HG02623 (cell line): ENCODE measurements at regions not wholly inside any gene's neighbourhood (a gene's known extent, or its start where the extent isn't known, plus 50 kb on each side); places are given as distances from the start of the nearest gene placed in this dataset.
"Not testable (repeated sequence)": the region's sequence is repeated elsewhere in the genome, so short reads cannot be mapped to it uniquely, and the experiment has no call there.

ENCODE experiments used
- ATAC-seq: cut with Tn5 transposase; IDR thresholded peaks from one replicate; pipeline ENCODE4 v1.9.1; 2021; ENCODE audit warnings: moderate library complexity; ENCODE audit not compliant: unreplicated experiment

DNA sequence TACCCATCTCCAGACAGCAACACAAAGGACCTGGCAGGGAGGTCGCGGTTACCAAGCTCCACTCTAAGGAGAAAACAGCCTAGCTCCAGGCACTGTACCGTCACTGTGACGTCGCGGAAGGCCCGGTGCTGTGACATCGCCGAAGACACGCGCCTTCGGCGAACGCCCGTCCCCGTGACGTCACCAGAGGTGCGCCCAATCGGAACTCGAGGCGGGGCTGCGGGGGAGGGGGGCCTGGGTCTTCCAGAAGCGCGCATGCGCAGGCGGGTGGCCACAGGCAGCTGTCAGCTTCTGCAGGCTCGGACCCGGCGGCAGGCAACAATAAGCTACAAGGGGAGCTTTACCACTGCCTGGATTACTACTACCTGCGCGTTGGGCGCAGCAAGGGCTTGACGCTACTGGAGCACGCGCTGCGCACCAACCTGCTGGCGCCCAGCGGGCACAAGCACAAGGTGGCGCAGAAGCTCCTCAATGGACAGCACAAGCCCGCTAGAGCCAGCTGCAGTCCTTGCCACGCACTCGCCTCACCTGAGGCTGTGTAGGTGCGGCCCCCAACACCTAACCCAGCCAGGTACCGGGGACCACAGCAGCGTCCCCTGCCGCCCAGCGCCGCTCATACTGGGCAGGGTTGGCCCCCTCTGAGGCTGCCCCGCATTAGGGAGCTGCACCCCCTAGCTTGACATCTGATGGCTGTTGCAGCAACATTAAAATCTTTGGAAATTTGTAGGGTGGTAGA, 208.4 kb downstream of the TPST1 start:
- peak; percentile 56 for ATAC-seq

DNA sequence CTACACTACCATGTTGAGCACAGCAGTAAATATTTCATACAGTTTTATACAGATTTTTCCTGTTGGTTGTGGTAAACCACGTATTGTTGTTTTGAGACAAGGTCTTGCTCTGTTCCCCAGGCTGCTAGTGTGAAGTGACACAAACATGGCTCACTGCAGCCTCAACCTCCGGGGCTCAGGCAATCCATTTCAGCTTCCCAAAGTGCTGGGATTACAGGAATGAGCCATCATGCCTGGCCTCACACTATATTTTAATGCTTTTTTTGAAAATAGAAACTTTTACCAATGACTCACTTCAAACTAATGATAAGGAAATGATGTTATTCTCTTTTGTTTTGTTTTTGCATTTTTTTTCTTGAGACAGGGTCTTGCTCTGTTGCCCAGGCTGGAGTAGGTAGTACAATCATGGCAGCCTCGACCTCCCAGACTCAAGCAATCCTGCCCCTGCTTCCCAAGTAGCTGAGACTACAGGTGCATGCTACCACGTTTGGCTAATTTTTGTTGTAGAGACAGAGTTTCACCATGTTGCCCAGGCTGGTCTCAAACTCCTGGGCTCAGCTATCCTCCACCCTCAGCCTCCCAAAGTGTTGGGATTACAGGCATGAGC, 210.6 kb downstream of the TPST1 start:
- no peak for ATAC-seq

DNA sequence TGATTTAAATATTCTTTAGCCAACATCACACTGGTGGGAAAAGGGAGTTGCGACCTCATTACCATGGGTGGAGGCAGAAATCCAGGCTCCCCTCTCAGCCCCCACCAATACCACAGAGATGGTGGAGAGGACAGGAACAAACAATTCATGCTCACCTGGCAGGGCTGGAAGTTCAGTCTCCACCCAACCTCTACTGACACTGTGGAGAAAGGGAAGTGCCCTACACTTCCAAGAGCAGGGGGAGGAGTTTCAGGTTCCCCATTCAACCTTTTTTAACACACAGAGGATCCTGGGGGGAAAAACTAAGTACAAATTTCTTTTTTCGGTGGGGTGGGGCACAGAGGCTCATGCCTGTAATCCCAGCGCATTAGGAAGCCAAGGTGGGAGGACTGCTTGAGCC, 210.1 kb upstream of the KCTD7 start:
- ATAC-seq, result no peak

DNA sequence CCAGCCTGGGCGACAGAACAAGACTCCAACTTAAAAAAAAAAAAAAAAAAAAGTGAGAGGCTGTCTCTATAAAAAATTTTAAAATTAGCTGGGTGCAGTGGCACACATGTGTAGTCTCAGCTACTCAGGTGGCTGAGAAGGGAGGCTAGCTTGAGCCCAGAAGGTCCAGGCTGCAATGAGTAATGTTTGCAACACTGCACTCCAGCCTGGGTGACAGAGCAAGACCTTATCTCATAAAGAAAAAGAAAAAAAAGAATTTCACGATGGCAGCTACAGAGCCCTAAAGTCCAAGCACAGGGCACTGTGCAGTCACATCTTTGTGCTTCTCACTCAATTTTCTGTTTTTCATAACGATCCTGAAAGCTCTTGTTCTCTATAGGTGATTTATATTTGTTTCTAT, 209.5 kb upstream of the KCTD7 start:
- no peak for ATAC-seq

DNA sequence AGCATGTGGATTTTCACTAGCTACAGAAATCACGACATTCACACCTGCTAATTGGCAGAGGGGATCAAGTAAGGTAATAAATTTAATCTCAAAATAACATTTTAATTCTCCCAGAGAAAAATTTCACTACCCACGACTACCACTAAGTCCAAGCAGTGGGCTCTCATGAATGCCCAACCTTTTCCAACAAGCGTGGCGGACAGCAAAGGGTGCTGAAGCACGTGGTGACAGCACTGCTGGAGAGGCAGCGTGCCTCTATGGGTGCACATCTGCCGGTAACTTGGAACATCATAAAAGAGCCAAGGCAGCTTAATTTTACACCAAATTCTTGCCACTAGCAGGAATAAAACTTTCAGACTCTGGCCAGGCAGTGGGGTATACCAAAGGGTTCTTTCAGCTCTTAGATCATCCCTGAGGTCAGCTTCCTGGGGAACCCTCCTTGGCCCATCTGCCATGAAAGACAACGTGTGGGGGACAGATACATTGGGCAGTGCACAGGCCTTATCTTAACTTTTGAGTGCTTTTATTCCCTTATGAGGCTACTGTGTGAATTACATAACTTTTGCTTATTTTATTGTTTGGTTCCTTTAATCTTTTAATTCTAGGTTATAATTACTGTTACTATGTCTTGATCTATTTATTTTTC, 206.7 kb upstream of the KCTD7 start:
- ATAC-seq, result no peak

DNA sequence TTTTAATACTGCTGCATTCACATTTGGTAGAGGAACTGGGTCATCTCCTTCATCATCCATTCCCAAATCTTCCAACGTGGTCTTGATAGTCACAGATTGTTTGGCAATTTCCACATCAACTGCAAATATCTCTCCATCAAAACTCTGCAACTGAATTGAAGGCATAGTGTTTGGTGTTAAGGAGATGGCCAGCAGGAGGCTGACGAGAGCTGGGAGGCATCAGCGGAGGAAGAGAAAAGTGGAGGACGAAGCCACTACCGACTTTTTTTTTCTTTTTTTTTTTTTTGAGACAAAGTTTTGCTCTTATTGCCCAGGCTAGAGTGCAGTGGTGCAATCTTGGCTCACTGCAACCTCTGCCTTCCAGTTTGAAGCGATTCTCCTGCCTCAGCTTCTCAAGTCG, 205.0 kb upstream of the KCTD7 start:
- ATAC-seq, result no peak

DNA sequence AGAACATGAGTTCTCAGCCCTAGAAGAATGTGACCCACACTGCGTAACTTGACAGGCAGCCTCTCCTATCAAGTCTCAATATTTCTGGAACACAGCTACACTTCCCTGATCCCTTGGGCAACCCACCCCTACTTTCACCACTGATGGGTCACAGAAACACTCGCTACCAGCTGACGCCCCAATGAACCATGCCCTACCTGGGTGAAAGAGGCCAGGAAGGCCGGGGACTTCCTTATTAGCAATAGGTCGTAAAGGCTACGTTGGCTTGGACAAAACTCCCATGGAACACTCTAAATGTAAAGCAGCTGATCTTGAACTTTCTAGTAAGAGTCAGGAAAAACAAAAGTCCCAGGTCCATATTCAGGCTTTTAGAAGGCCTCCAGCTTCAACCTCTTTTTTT, 202.3 kb upstream of the KCTD7 start:
- no peak for ATAC-seq

DNA sequence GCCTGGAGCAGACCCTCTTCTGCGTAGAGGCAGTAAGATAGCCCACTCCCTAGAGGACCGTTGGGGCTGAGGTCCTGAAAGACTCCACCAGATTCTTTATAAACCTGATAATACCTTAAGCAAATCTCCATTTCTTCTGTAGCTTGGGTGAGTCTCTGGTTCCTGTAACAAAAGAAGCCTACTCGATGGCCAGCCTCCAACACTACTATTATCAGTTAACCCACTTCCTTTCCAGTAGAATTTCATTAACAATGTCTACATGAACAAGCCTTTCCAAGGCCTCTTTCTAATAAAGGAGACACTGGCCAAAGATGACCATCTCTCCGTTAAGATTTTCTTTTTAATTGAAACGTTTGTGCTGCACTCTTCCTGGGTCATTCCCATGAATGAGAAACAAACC, 201.7 kb upstream of the KCTD7 start:
- ATAC-seq, result no peak

DNA sequence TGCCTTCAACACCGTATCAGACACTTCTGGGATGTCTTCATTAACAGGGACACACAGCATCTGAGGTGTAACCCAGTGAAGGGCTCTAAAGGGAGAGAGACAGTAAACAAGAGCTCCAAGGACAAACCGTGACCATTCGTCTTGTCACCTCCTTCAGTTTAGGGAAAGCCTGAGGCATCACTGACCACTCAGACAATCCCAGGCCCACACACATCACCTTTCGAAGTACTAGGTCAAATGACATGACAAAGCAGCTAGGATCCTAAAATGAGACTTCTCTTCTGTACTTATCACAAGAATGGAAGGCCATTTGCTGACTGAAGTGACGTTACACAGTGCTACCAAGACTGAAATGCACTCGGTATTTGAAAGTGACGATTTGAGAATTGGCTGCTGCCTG, 200.7 kb upstream of the KCTD7 start:
- no peak for ATAC-seq

DNA sequence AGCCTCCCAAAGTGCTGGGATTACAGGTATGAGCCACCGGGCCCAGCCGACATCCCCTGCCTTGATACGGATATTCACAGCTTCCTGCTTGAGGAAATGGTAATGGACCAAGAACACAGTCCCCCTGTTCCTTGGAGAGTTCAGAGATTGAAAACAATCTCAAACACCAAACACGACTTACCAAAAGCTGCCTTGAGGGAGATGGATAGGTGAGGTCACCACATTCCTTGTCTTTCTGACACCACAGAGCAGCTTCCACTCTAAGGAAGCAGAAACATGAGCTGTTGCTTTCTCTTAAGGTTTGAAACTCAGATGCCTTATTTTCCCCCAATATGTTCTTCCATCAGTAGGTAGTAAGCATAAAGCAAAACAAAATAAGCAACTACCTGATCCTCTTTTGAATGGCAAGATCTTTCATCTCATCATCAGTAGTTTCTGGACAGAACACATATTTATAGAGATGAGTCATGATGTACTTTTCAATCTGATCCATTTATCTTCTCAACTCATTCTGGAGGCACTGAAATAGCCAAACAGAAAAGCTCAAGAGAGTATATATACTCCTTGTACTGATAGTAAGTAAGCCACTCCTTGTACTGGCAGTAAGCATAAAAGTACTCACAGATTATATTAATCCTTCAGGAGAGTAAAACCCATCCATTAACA, 199.1 kb upstream of the KCTD7 start:
- no peak for ATAC-seq

DNA sequence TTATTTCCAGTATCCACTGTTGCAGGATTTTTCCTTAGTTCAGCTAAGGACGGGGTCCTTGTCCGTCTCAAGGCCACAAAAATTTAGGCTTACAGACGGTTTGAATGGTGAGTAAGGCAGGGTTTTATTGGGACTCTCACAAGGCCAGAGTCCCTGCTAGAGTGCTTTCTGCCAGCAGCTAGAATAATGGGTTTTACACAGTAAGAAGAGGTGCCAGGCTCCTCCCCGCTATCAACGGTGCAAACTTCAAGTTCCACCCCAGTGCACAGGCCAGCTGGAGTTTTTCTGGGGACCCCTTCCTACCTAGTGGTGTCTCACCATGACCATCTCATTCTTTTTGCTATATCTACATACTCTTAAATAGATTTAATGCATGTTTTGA, 198.5 kb upstream of the KCTD7 start:
- no peak for ATAC-seq

DNA sequence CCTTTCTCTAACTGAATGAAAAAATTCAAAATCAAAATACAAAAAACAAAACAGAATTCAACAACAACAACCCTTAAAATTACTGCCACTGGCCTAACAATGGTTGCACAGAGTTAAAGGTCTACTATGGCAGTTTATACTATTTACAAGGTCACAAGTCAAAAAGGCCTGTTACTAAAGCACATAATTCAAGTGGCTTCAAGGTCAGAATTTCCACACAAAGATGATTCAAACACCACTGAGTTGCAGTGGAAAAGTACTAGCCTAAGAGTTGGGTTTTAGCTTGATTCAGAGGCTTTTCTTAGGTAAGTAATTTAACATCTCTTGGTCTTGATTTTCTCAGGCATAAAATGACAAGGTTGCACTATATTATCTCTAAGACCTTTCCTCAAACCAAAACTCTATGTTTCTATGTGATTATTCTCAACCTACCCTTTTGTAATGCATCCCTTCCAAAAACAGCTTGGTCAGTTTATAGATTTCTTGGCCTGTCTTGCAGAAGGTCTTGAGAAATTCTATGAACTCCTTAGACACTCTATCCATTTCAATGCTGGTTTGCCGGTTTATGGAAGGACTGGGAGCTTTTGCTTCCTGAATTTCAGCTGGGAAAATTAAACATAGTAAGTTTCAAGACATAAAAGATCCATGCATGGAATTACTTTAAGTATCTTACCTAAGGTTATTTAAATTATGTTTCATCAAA, 189.8 kb upstream of the KCTD7 start:
- not testable (repeated sequence) for ATAC-seq

DNA sequence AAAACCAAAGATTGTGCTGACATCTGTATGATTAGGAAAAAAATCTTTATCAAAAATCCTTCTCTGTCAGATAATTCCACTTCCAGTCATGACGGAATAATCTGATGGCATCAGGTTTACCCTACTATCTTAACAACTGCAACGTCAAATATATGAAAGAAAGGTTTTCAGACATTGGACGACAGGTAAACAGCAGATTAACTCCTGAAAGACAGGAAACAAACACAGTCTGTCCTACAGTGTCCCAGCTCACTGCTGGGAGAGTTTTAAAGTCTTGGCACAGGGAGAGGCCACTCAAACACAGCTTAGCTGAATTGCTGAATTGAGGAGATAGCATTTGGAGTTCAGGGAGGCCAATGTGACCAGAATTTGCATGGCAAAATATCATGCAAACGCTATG, 186.3 kb upstream of the KCTD7 start:
- ATAC-seq, result no peak

DNA sequence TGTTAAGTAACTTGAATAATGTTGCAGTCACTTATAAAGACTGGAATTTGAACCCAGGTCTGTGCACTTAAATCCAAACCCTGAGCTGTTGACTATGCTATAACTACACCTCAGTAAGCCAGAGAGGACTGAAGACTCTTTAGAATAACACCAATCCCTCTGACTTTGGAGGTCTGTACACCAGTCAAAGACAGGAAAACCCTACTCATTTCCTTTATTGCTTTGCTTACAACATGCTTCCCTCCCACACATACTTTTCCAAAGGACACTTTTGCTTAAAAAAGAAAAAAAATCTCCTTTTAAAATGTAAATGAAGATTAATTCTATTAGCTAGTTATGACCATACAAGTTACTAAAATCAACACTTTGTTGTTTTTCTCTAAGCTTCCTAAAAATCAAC, 184.7 kb upstream of the KCTD7 start:
- no peak for ATAC-seq

DNA sequence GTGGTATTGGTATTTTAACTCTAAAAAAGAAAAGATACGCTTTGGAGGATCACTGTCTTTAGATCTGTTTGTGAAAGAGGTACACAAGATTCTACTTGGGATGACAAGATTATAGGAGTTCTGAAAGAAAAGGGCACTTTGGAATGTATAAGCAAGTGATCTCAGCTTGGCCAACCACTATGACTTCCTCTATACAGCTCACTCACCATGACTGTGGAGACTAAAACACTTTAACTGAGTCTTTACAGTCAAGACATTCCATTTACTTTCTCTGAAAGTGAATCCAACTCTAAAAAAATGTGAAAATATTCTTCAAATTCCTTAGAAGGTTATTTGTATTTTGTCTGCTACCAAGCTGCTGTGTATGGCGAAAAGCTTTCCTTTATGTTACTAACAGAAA, 181.7 kb upstream of the KCTD7 start:
- ATAC-seq, result not testable (repeated sequence)

DNA sequence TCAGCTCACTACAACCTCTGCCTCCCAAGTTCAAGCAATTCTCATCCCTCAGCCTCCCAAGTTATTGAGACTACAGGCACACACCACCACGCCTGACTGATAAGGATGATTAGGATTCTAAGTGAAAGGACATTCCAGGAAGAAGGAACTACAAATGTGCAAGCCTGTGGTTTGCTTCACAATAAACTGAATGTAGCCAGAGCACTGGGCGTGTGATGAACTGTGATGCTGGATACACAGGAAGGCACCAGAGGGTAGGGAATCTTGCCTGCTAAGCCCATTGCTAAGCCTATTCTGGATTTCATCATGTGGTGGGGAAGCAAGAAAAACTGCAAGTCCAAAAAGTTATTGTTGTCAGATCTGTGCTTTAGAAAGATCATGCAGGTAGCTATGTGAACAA, 177.9 kb upstream of the KCTD7 start:
- not testable (repeated sequence) for ATAC-seq

DNA sequence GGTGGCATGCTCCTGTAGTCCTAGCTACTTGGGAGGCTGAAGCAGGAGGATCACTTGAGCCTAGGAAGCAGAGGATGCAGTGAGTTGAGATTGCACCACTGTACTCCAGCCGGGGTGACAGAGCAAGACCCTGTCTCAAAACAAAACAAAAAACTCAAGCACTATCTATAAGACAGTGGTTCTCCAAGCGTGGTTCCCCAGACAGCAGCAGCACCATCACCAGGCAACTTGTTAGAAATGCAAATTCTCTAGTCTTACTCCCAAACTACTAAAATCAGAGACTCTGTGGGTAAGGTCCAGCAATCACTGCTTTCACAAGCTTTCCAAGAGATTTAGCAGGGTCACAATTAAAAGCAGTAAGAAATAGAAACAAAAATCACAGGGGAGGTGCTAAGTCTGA, 177.0 kb upstream of the KCTD7 start:
- ATAC-seq, result peak; percentile 57

DNA sequence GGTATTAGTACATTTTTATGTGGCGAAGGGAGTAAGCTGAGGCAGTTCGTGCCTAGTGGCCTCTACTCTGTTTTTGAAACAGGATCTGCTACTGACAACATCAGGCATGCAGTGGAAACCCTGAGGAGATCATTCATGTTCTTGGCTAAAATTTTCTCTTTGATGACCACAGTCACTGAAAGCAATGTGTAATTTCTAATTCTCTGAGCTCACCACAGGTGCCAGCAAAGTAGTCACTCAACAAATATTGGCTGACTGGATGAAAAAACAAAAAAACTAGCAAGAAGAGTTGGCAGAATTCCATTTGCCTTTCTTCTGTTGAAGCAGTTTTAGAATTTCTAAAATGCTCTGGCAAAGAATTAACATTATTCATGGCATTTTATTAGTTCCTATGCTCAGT, 176.5 kb upstream of the KCTD7 start:
- no peak for ATAC-seq

DNA sequence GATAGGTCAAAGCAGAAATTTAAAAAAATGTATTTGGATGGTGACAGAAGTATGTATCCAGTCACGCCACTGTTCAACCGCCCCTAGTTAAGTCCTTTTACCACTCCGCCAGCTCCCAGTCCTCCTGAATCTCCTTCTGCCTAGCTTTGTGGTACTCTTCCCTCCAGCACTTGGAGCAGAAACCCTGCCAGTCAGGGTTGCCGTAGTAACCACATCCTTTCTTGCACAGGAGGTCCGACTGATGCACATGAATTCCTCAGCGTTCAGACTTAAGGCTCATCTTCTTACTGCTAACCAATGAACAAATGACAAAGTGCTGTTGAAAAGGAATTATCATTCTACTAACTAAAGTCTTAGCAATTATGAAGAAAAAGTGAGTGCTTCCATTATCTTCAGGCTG, 175.3 kb upstream of the KCTD7 start:
- no peak for ATAC-seq

DNA sequence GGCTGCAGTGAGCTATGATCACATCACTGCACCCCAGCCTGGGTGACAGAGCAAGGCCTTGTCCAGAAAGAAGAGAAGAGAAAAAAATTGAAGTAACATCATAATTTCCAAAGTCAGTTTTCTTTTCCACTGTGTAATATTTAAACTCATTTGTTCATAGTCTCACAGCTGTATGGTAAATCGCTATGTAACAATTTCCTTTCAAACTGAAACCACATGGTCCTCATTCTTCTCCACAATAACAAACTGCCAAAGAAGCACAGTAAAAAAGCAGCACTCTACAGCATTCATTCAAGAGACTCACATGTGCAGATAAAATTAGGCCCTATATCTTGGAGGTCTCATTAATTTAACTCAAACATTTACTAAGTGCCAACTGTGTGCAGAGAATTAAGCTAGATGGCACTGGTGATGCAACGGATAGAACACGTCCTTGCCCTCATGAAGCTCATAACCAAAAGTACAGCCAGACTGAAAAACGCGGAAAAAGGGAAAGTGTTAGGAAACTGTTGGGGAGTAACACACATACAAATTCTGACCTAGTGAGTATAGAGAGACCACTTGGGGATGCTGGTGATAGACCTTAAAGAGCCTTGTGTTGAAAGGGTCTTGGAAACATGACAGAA, 174.0 kb upstream of the KCTD7 start:
- ATAC-seq, result no peak

DNA sequence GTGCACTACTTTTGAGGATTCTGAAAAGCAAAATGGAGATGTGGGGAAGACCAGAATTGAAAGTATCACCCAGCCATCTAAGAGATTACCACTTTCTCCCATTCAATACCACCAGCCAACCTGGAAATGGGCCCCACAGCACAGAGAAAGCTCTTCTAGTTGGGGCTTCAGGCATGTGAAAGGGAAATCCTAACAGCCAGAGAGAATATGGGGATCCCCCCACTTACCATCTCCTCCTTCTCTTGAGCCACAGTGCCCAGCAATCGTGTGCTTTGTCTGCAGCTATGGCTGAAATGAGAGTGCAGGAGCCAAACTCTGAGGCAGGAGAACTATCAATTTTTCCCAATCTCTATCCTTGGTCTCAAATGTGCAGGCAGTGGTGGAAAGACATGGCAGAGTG, 173.2 kb upstream of the KCTD7 start:
- ATAC-seq, result not testable (repeated sequence)
